GM21381 (cell line): ENCODE measurements at regions not wholly inside any gene's neighbourhood (a gene's known extent, or its start where the extent isn't known, plus 50 kb on each side); places are given as distances from the start of the nearest gene placed in this dataset.

Source experiments
- ATAC-seq: cut with Tn5 transposase; IDR thresholded peaks from one replicate; pipeline ENCODE4 v1.9.1; 2021; ENCODE audit warnings: mild to moderate bottlenecking, moderate library complexity; ENCODE audit not compliant: unreplicated experiment

DNA sequence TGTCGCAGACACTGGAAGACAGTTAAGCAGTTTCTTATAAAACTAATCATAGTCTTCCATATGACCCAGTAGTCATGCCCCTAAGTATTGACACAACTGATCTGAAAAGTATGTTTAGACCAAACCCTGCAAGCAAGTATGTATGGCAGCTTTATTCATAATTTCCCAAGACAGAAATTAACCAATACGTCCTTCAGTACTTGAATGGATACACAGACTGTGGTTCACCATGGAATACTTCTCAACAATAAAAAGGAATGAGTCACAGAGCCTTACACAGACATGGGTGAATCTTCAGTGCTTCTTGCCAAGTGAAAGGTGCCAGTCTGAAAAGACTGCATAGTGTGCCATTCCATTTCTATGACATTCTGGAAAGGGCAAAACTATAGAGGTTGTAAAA lies 50.2 kb upstream of the AKR1E2 start:
- no peak for ATAC-seq

- no peak for ATAC-seq
These were observed 53.8 kb upstream of the AKR1E2 start for GRCh38 chr10:4772202-4772570.

GRCh38 chr10:4771554-4772201 lies 54.3 kb upstream of the AKR1E2 start:
- no peak for ATAC-seq

- ATAC-seq = no peak
These were observed 55.0 kb upstream of the AKR1E2 start for GRCh38 chr10:4770801-4771553.

GRCh38 chr10:4768416-4768815 lies 57.6 kb upstream of the AKR1E2 start:
- no peak for ATAC-seq

GRCh38 chr10:4767033-4767814 lies 58.8 kb upstream of the AKR1E2 start:
- ATAC-seq = no peak

DNA sequence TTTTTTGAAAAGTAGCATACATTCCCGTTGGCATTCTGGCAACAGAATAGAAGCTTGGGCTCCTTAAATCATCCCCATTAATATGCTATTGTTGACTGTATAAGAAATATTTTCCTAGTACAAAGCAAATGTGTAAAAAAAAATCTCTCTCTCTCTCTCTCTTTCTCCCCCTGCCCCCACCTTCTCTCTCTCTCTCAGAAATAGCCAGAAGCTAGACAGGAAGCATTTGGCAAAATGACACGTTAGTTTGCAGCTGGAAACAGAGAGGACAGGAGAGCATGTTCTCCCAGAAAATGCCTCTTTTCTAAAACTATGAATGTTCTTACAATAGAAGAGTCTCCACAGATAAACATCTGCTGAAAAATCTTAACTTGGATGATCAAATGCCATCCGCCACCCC lies 59.6 kb upstream of the AKR1E2 start:
- no peak for ATAC-seq

- no peak for ATAC-seq
These were observed 60.6 kb upstream of the AKR1E2 start for GRCh38 chr10:4765428-4765827.

- ATAC-seq = no peak
These were observed 62.0 kb upstream of the AKR1E2 start for GRCh38 chr10:4763960-4764428.

DNA sequence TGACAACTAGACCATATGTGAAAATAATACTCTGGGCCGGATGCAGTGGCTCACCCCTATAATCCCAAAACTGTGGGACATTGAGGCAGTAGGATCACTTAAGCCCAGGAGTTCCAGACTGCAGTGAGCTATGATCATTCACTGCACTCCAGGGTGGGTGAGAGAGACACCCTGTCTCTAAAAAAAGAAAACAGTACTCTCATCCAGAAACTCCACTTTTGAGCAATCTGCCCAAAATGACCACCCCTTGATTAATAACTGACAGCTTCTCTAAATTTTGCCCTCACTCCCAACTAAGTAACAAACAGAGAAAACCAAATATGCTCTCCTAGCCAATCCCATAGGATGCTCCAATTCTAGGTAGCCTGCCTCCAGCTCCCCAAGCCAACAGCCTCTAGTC lies 62.5 kb upstream of the AKR1E2 start:
- no peak for ATAC-seq

DNA sequence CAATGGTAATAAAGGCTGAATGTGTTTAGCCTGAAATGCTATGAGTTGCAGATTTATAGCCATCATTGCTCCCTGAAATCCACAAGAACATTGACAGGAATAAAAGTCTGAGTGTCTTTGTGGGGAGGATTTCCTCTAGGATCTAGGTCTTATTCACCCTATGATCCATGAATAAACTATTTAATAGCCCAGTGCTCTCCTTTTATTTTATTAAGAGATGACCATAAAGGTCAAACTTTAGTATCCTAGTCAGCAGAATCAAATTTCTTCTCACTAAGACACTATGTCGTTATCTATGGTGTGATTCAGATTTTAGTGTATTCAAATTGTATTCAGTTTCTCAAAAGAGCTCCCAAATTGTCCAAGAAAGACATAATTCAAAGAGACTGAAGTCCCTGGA lies 67.8 kb upstream of the AKR1E2 start:
- ATAC-seq = no peak

GRCh38 chr10:4755286-4755989 lies 70.6 kb upstream of the AKR1E2 start:
- no peak for ATAC-seq

- ATAC-seq = no peak
These were observed 71.9 kb upstream of the AKR1E2 start for GRCh38 chr10:4754143-4754542.

DNA sequence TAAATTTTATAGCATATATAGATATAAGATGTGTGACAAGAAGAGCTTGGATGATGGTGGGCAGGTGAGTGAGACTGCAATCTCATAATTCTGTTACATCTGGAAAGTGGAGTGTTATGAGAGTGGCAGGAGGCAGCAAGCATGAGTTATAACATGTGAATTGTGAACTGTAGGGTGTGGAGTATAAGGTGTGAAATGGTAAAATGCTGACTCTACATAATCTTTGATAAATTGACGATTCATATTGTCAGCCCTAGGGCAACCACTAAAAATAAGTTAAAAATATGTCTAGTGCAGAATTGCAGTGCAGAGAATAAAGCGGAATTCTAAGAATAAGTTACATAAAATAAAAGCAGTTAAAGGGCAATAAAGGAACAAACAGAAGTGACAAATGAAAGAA lies 74.8 kb upstream of the AKR1E2 start:
- no peak for ATAC-seq

GRCh38 chr10:4749271-4749574 lies 76.8 kb upstream of the AKR1E2 start:
- ATAC-seq = no peak

DNA sequence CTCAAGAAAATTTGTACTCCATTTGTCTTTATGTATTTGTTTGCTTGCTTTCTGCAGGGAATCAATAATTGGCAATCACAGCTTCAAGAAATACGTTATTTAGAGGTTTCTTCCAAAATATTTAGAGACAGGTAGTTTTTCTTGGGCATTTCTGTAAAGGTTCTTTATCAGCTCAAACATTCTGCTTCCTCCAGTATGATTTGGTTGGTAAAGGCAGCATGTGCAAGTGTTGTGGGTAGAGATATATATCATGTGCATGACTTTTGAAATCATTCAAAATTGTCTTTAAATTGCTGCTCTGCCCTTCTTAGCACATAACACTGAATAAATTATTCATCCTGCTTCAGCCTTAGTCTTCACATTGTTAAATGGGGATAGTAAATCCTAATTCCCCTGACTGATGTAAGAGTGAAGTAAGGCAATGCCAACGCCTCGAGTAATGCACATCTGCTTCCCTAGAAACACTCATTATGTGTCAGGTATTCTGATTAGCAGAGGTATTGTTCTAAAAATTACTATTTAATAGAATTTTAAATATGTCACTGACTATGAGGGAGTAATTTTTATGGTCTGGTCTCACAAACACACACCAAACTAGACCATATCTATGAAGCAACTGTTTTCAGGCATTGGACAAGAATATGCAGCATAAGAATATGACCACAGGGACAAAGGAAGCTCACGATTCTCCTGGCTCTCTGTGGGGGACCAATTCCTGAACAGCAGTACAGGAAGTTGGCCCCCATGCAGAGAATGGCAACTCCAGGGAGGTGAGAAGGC lies 77.3 kb upstream of the AKR1E2 start:
- no peak for ATAC-seq

DNA sequence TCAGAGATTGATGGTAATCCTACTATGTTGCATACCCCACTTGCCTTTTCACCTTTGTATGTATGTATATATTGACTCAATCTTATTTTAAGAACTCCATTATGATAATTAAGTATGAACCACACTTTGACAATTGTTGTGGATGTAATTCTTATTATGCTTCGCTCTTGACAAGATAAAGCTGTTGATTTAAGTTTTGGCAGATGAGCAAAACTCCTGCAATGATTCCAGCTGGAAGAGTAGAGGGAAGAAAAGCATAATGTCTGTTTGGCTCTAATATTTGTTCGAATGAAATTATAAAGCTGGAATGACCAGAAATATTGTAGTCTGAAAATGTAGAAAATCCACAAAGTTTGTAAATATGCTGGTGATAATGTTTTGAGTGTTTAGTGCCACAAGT lies 83.8 kb upstream of the AKR1E2 start:
- ATAC-seq = no peak

DNA sequence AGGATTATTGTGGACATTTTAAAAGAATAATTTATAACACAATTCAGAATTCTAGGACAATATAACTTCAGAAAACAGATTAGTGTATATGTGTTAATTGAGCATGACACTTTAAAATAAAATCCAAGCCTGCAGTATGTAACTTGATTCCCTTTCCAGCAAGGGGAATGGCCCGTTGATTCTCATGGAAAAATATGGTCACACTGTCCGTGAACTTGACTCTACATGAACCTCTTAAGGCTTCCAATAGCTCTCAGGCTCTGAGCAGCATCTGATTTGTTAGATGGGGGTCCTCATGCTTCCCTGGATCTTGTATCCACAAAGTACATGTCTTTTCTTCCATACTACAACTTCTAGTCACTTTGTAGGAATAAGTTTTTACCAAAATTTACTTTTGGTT lies 85.5 kb upstream of the AKR1E2 start:
- ATAC-seq = no peak

- no peak for ATAC-seq
These were observed 89.4 kb upstream of the AKR1E2 start for GRCh38 chr10:4736608-4737007.

- no peak for ATAC-seq
These were observed 89.8 kb upstream of the AKR1E2 start for GRCh38 chr10:4736183-4736582.

- ATAC-seq = no peak
These were observed 92.2 kb upstream of the AKR1E2 start for GRCh38 chr10:4733843-4734224.
